ENCODE measurements at regions not wholly inside any gene's neighbourhood (a gene's known extent, or its start where the extent isn't known, plus 50 kb on each side); places are given as distances from the start of the nearest gene placed in this dataset.

DNA sequence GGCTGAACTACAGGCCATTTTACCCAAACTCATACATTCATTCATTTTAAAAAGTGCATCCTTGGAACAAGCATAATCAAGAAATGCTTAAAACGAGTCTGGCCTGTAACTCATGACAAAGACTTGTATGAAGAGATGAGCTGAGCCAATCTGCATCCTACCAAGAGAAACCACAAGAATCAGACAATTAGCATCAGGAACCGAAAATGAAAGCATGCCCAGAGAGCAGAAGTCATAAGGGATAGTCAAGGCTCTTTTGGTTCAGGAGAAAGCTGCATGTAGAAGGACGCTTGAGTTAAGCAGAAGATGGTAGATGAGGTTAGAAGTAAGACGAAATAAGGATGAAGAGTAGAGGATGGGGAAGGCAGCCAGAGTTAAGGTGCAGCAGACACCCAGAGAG is 137.0 kb upstream of the CTNNA2 start:
- TF ChIP-seq, protein P1, sequence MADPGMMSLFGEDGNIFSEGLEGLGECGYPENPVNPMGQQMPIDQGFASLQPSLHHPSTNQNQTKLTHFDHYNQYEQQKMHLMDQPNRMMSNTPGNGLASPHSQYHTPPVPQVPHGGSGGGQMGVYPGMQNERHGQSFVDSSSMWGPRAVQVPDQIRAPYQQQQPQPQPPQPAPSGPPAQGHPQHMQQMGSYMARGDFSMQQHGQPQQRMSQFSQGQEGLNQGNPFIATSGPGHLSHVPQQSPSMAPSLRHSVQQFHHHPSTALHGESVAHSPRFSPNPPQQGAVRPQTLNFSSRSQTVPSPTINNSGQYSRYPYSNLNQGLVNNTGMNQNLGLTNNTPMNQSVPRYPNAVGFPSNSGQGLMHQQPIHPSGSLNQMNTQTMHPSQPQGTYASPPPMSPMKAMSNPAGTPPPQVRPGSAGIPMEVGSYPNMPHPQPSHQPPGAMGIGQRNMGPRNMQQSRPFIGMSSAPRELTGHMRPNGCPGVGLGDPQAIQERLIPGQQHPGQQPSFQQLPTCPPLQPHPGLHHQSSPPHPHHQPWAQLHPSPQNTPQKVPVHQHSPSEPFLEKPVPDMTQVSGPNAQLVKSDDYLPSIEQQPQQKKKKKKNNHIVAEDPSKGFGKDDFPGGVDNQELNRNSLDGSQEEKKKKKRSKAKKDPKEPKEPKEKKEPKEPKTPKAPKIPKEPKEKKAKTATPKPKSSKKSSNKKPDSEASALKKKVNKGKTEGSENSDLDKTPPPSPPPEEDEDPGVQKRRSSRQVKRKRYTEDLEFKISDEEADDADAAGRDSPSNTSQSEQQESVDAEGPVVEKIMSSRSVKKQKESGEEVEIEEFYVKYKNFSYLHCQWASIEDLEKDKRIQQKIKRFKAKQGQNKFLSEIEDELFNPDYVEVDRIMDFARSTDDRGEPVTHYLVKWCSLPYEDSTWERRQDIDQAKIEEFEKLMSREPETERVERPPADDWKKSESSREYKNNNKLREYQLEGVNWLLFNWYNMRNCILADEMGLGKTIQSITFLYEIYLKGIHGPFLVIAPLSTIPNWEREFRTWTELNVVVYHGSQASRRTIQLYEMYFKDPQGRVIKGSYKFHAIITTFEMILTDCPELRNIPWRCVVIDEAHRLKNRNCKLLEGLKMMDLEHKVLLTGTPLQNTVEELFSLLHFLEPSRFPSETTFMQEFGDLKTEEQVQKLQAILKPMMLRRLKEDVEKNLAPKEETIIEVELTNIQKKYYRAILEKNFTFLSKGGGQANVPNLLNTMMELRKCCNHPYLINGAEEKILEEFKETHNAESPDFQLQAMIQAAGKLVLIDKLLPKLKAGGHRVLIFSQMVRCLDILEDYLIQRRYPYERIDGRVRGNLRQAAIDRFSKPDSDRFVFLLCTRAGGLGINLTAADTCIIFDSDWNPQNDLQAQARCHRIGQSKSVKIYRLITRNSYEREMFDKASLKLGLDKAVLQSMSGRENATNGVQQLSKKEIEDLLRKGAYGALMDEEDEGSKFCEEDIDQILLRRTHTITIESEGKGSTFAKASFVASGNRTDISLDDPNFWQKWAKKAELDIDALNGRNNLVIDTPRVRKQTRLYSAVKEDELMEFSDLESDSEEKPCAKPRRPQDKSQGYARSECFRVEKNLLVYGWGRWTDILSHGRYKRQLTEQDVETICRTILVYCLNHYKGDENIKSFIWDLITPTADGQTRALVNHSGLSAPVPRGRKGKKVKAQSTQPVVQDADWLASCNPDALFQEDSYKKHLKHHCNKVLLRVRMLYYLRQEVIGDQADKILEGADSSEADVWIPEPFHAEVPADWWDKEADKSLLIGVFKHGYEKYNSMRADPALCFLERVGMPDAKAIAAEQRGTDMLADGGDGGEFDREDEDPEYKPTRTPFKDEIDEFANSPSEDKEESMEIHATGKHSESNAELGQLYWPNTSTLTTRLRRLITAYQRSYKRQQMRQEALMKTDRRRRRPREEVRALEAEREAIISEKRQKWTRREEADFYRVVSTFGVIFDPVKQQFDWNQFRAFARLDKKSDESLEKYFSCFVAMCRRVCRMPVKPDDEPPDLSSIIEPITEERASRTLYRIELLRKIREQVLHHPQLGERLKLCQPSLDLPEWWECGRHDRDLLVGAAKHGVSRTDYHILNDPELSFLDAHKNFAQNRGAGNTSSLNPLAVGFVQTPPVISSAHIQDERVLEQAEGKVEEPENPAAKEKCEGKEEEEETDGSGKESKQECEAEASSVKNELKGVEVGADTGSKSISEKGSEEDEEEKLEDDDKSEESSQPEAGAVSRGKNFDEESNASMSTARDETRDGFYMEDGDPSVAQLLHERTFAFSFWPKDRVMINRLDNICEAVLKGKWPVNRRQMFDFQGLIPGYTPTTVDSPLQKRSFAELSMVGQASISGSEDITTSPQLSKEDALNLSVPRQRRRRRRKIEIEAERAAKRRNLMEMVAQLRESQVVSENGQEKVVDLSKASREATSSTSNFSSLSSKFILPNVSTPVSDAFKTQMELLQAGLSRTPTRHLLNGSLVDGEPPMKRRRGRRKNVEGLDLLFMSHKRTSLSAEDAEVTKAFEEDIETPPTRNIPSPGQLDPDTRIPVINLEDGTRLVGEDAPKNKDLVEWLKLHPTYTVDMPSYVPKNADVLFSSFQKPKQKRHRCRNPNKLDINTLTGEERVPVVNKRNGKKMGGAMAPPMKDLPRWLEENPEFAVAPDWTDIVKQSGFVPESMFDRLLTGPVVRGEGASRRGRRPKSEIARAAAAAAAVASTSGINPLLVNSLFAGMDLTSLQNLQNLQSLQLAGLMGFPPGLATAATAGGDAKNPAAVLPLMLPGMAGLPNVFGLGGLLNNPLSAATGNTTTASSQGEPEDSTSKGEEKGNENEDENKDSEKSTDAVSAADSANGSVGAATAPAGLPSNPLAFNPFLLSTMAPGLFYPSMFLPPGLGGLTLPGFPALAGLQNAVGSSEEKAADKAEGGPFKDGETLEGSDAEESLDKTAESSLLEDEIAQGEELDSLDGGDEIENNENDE (IDR thresholded peaks at IDR 0.05; ENCODE audit: insufficient replicate concordance, low read length): no peak
- TF ChIP-seq, protein P2, sequence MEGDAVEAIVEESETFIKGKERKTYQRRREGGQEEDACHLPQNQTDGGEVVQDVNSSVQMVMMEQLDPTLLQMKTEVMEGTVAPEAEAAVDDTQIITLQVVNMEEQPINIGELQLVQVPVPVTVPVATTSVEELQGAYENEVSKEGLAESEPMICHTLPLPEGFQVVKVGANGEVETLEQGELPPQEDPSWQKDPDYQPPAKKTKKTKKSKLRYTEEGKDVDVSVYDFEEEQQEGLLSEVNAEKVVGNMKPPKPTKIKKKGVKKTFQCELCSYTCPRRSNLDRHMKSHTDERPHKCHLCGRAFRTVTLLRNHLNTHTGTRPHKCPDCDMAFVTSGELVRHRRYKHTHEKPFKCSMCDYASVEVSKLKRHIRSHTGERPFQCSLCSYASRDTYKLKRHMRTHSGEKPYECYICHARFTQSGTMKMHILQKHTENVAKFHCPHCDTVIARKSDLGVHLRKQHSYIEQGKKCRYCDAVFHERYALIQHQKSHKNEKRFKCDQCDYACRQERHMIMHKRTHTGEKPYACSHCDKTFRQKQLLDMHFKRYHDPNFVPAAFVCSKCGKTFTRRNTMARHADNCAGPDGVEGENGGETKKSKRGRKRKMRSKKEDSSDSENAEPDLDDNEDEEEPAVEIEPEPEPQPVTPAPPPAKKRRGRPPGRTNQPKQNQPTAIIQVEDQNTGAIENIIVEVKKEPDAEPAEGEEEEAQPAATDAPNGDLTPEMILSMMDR (IDR thresholded peaks at IDR 0.05; ENCODE audit: control extremely low read depth in 1 of 3, insufficient read depth in 1 of 3, low read depth in 1 of 3, low read length in 3 of 3): no peak
- TF ChIP-seq CREB1 (IDR thresholded peaks at IDR 0.05) (no peak), SIRT6 (IDR thresholded peaks at IDR 0.05; ENCODE audit: low read length) (no peak), EGR1 (IDR thresholded peaks at IDR 0.05; ENCODE audit: borderline replicate concordance, low read depth, low read length) (no peak), TCF12 (IDR thresholded peaks at IDR 0.05; ENCODE audit: low read depth, low read length) (no peak), EP300 (IDR thresholded peaks at IDR 0.05; ENCODE audit: borderline replicate concordance in 1 of 2, low read depth in 2 of 2, low read length in 2 of 2) (no peak), EZH2 (IDR thresholded peaks at IDR 0.05; ENCODE audit: low read depth, low read length, severe bottlenecking) (no peak), GABPA (IDR thresholded peaks at IDR 0.05; ENCODE audit: borderline replicate concordance, insufficient read depth, low read length) (no peak), JUND (IDR thresholded peaks at IDR 0.05; ENCODE audit: low read length) (no peak), ZNF274 (IDR thresholded peaks at IDR 0.05; ENCODE audit: borderline replicate concordance, extremely low read depth, low read length) (no peak), TEAD4 (IDR thresholded peaks at IDR 0.05; ENCODE audit: low read depth, low read length) (no peak)
- TF ChIP-seq, protein P3, sequence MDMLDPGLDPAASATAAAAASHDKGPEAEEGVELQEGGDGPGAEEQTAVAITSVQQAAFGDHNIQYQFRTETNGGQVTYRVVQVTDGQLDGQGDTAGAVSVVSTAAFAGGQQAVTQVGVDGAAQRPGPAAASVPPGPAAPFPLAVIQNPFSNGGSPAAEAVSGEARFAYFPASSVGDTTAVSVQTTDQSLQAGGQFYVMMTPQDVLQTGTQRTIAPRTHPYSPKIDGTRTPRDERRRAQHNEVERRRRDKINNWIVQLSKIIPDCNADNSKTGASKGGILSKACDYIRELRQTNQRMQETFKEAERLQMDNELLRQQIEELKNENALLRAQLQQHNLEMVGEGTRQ (IDR thresholded peaks at IDR 0.05; ENCODE audit: low read length): no peak
- TF ChIP-seq, protein P4, sequence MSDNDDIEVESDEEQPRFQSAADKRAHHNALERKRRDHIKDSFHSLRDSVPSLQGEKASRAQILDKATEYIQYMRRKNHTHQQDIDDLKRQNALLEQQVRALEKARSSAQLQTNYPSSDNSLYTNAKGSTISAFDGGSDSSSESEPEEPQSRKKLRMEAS (IDR thresholded peaks at IDR 0.05): no peak

All from H1 (cell line).